ENCODE measurements at regions not wholly inside any gene's neighbourhood (a gene's known extent, or its start where the extent isn't known, plus 50 kb on each side); places are given as distances from the start of the nearest gene placed in this dataset.

DNA sequence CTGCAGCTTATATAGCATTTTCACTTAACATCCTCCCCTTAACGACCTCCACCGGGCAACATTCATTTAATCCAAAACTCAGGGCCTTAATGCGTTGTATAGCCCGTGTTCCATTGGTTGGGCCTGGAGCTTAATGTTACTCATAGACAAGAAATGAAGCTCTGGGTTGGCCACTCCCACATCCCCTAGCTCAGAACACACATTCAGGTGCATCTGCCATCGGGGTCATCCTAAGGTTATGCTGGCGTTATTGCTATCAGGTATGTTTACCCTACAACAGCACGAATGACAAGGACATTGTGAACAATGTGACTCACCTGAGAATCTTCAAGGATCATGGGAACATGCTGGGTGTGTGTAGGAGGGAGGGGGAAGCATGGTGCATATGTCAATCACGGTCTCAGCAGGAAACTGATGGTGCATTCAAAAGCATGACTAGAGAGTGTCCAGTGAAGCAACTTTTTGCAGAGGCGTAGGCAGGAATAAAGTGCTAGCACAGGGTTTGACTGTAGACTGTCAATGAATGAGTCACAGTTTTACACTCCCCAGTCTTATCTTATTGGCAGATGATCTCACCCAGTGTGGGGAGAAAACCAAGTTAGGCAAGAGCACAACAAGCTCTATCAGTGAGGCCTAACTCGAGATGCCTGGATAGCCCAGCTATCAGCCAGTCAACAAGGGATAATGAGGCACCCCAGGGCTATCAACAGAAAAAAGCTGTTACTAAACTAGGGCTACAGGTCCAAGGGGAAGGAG lies 402.1 kb upstream of the MCTP2 start:
- DNase-seq (ENCODE audit: low read depth in 1 of 2, low spot score in 1 of 2) = no peak

DNA sequence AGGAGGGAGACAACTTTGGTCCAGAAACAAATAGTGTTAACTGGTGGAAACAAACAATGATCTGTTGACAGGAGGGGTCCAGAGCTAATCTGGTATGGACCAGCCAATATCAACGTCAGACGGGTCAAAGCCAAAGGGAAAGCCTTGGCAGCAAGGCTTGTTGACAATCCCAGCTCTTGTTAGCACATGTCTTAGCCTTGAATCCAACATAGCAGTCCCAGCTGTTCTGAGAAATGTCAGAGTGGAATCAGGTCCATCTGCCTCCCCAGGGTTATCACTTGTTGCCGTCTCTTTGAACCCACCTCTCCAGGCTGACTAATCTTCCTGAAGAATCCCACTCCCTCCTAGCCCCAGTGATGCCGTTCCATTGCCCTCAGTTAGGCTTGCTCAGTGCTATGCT lies 404.6 kb upstream of the MCTP2 start:
- no peak for DNase-seq (ENCODE audit: low read depth in 1 of 2, low spot score in 1 of 2)

DNA sequence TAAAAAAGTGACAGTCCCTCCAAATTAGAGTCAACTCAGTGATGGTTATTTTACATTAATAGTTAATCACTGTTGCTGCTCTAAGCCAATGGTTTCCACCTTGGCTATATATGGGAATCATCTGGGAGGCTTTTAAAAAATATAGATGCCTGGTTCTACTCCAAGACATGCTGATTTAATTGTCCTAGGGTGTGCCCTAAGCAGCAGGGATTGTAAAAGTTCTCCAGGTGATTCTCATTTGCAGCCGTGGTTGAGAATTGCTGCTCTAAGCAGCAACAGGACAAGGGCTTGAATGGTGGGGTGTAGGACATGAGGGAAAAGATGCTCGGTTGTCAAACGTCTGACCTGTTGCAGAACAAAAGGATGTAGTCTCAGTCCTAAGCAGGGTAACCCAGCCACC lies 405.1 kb upstream of the MCTP2 start:
- no peak for DNase-seq (ENCODE audit: low read depth in 1 of 2, low spot score in 1 of 2)

DNA sequence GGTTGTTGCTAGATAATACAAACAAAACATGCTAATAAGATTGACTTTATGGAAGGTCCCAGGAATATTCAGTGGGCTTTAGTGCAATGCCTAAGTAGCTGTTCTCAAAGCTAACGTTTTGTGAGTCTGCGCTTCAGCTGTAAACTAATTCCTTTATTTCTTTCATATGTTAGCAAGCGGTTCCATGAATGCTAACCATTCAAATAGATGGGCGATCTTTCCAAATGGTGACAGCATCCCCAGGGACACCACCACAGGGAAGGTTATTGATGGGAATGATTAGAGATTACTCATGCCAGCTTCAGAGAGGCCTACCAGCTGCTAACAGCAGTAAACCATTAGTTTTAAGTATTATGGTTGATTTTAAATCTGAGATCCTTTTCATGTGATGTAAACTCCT lies 405.7 kb upstream of the MCTP2 start:
- DNase-seq (ENCODE audit: low read depth in 1 of 2, low spot score in 1 of 2) = no peak

DNA sequence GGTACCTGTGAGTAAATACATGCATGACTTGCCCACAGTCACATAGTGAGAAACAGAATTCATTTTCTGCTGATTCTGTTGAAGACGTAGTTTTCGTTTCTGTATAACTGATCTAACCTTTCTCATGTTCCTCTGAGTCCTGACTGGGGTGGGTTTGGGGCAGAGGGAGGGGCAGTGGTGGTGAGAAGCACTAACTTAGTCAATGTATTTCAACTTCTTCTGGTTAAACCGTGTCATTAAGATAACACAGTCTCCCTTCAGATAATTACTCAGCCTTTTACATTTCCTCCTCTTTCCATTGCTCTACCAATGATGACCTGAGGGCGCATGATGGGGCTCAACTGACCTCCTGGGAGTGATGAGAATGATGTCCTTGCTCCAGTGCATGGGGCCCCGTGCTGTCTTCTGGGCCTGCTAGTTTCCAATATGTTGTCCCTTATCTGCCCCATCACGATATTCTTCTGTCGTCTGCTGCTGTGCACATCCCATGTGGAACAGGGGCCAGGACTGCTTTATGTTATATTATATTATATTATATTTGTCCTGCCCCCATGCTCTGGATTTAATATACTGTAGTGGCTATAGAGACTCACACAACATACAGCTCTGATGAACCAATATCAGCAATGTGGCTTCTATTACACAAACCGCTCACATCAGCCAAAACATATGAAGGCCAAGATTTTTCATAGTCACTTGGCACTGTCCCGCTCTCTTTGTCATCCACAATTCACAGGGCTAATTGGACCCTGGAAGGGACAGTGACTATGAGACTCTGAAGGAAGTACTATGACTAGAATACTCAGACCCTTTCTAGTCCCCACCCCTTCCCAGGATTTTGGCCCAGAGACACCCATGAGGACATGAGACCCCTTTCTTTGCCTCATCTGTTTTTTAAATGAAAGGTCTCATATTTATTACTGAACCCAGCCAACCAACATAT lies 407.1 kb upstream of the MCTP2 start:
- DNase-seq (ENCODE audit: low read depth in 1 of 2, low spot score in 1 of 2) = no peak

DNA sequence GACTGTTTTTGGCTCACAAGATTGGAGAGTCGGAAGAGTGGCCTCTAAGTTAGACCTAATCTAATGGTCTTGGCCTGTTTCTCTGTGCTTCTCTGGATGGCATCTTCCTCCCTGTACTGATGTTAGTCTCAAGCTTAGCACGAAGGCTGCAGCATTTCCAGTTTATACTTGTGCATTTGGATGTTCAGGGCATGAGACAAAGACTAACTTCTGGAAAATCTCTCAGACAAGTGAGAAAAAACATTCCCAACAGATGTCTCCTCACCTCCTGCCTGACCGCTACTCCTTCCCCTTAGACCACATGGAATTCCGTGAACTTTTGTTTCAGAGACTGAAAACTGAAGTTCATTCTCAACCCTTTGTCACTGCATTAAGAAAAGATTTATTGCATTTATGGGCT lies 410.8 kb upstream of the MCTP2 start:
- DNase-seq (ENCODE audit: low read depth in 1 of 2, low spot score in 1 of 2) = no peak

DNA sequence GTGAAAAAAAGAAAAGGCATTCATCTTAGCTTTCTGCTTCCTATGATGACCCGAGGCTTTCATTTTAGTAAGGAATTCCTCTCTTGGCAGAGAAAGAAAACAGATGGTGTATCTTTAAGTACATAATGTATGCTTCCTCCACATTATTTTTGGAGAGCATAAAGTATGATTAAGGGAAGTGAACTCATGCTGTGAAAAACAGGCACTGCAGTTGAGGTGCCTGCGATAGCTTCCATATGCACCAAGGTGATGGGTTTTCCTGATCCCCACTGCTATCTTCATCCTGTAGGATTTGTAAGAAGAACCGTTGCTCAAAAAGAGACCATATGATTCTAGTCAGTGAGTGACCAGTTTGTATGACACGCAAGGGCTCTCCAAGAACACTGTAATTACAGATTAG lies 411.5 kb upstream of the MCTP2 start:
- DNase-seq (ENCODE audit: low read depth in 1 of 2, low spot score in 1 of 2) = no peak

DNA sequence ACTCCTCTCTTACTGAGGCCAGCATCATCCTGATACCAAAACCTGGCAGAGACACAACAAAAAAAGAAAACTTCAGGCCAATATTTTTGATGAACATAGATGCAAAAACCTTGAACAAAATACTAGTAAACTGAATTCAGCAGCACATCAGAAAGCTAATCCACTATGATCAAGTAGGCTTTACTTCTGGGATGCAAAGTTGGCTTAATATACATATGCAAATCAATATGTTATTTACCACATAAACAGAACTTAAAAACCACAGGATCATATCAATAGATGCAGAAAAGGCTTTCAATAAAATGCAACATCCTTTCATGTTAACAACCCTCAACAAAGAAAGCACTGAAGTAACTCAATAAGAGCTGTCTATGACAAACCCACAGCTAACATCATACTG lies 414.5 kb upstream of the MCTP2 start:
- no peak for DNase-seq (ENCODE audit: low read depth in 1 of 2, low spot score in 1 of 2)

DNA sequence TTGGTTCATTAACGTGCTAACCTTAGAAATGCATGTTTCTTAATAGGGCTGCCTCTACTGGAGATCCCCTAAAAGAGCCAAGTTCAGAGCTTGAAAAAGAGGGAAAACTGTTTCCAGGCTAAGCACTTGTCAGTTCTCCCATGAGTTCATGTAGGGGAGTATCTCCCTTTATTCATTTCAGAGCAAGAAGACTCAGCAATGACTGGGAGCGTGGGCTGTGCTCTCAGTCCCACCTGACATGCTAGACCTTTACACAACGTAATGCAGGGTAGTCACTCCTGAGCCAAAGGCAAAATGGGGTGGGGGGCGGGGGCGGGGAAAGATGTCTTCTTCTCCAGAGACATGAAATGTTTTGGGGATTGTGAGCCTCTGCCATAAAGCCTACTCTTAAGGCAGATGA lies 420.1 kb upstream of the MCTP2 start:
- no peak for DNase-seq (ENCODE audit: low read depth in 1 of 2, low spot score in 1 of 2)

DNA sequence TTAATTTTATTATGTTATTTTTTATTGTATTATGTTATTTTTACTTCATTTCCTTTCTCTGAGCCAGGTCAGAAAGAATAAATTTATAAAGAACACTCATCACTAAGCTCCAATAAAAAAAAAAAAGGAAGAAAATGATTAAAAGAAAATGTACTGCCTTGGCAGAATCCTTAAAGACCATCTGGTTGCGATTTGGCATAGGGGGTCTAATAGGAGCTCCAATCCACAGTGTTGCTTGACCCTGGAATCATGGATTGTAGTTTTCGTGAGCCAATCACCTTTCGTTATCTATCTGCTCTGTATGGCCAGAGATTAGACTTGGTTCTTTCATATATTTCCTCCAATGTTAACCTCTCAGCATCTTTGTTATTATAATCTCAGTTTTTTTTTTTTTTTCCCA lies 421.8 kb upstream of the MCTP2 start:
- no peak for DNase-seq (ENCODE audit: low read depth in 1 of 2, low spot score in 1 of 2)

DNA sequence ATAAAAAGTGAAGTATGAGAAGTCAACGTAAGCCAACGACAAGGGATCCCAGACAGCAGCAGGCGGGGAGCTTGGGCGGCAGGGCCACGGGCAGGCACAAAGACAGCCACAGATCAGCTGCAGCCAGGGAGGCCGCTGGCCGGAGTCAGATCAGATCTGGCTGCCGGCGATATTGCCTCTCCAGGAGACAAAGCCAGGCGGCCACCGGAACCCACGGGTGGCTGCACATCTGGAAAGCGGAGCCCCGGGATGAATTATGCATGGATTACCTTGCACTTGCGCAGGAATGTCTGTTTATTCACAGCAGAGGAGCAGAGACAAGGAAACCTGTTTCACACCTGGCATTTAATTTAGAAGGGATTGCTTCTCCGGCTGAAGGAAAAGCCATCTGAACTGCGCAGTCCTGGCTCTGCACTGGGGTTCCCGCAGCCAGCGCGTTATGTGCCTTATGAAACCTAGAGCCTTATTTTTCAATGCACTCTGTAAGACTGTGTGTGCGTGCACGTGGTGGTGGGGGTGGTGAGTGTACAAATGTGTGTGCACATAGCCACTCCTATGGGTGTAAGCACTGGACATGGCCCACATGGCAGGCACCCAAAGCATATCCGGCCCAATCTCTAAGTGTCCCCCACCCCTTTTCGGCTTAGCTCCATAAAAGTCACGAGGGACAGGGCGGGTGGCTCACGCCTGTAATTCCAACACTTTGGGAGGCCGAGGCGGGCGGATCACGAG lies 427.8 kb upstream of the MCTP2 start:
- no peak for DNase-seq (ENCODE audit: low read depth in 1 of 2, low spot score in 1 of 2)

DNA sequence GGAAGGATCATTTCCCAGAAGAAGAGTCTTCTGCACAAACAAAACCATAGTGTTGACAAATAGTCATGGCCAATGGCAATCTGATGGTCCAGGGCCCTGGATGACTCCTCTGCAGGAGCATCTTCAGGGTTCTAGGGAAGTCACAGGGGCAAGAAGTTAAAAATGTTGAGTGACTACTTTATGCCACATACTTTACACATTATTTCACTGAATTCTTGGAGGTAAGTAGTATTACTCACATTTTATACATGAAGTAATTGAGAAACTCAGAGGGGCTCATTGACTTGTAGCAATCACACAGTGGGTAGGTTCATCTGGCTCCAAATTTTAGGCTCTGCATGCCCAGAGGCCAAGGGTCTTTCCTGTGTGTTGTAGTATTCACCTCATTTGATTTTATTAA lies 430.2 kb upstream of the MCTP2 start:
- no peak for DNase-seq (ENCODE audit: low read depth in 1 of 2, low spot score in 1 of 2)

DNA sequence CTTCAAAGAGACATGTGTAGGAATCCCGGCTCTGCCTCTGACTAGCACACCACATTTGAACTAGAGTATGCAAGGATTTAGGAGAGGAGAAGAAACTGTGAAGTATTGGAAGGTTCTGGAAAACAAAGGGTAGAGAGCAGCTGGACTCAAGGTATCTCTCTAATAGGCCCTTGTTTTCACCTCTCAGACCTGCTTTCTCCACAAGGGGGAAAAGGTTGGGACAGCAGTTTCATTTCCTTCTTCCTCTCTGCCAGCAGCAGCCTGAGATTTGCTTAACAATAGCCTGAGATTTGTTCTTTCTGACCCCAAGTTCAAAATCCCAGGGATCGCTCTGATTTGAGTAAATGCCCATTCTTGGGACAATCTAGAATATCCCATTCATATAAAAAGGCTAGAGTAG lies 430.6 kb upstream of the MCTP2 start:
- no peak for DNase-seq (ENCODE audit: low read depth in 1 of 2, low spot score in 1 of 2)

DNA sequence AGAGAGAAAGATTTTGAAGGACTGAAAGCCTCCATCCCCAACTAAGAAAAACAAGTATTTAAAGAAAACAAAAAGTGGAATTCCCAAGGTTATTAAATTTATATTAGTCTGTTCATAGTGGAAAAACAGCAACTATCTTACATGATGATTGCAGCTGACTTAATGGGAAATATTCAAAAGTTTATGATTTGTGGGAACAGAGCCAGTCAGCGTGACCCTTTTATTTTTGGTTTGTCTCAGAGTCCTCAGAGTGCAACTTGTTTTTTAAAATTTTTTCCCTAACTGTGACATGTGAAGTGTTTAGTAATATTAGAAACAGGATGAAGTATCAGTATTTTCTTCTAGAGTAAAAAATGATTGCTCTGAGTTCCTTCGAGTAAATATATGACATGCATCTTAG lies 441.9 kb upstream of the MCTP2 start:
- DNase-seq (ENCODE audit: low read depth in 1 of 2, low spot score in 1 of 2) = no peak

DNA sequence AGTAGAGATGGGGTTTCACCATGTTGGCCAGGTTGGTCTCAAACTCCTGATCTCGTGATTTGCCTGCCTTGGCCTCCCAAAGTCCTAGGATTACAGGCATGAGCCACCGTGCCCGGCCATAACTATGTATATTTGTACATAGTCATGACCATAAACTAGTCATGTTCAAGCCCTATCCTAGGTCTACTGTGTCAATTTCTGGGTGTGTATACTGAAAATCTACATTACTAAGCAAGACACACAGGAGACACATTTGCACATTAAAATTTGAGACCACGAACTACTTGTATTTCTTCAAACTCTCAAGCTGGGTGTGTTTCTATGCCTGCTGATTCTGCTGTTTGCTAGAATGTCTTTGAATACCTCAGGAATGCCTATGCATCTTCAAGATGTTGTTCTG lies 451.3 kb upstream of the MCTP2 start:
- no peak for DNase-seq (ENCODE audit: low read depth in 1 of 2, low spot score in 1 of 2)

DNA sequence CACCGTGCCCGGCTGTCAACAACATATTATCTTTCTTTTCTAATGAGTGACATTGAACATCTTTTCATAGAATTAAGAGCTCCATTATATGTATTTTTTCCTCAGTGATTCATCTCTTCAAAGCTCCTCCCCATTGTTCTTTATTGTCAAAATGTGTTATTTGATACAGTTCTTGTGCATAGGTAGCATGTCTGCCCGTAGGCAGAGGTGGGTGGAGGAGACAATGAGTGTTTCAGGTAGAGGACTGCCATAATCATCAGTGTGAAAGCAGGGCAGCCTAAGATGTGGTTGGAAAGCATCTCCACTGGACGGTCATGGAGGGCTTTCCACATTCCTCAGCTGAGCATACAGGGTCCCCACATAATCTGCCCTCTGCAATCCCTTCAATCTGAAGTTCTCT lies 452.0 kb upstream of the MCTP2 start:
- DNase-seq (ENCODE audit: low read depth in 1 of 2, low spot score in 1 of 2) = no peak

DNA sequence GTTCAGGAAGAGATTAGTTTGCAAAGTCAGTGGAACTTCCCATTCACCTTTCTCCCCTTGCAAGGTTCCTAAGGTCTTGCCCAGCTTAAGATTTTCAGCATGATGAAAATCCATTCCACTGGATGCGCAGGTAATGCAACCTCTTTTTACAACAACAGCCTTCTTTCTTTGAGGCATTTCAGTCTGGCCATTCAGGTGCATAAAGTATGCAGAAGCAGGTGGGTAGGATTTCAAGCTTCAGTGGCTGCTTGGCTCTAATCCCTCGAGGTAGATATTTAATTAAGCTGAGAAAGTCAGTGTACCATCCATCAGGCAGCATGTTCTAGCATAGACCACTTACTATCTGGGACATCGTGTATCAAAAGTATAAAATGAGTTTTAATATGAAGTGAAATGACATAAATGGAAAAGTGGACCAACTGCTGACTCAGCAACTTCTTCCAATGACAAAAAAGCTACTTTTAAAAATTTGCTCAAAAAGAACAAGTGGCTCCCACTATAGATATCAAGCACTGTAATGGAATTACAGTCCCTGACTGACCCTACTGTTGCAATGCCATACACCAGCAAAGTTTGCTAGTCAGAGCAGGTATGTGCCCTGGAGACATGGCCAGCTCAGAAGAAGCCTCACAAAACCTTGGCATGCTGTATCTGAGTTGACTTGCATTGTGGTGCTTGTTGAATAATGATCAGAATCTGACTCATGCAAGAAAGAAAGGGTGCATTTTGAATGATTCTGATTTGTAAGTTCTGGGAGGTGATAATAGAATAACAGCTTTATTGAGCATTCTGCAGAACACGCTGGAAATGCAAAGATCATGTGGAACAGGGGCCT lies 459.9 kb upstream of the MCTP2 start:
- DNase-seq (ENCODE audit: low read depth in 1 of 2, low spot score in 1 of 2) = no peak

DNA sequence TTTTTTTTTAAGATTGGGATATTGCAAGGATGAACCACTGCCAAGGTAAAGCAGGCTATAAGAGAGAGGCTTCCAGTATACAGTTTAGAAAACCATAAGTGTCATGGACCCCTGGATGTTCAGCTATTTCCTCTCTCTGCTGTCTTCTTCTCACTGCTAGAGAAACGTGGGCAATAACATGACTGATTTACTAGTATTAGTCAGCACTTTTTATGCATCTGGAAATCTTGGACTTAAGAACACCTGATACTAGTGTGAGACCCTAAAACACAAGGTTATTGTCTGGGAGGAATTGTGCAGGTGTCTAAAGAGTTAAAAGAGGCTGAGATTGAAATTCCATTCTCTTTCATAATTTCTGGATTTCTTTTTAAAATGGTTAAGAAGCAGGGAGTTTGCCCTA lies 460.6 kb upstream of the MCTP2 start:
- no peak for DNase-seq (ENCODE audit: low read depth in 1 of 2, low spot score in 1 of 2)

DNA sequence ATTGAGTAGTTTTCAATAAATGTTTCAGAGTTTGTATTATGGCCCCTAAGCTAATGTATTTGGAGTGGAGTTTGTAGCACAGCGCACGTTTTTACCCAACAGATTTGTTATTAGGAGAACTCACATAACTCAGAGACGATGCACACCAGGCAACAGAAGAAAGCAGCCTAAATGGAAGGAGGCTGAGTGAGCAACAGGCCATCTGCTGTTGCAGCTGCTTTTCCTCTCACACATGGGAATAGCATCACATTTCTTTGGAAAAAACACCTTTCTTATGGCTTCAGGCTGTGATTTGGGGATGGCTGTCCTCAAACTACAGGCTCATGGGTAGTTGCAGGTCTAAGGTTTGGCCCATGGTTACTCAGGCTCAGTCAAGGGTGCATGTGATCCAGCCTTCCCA lies 469.3 kb upstream of the MCTP2 start:
- no peak for DNase-seq (ENCODE audit: low read depth in 1 of 2, low spot score in 1 of 2)

DNA sequence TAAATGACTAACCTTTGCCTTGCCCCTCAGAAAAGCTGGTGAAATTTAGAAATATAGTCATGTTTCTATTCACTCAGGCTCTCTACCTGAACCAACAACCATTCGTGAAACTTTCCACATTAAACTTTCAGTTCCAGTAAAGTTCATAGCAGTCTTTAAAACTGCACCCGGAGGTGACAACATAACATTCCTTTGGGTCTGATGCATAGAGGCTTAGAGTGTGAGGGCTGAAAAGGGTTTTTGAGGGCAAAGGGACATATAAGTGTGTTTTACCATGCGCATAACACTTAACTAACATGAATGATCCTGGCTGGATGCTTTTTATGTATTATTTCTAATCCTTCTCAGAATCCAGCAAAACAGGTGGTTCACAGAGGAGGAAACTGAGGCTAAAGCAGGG lies 471.7 kb upstream of the MCTP2 start:
- no peak for DNase-seq (ENCODE audit: low read depth in 1 of 2, low spot score in 1 of 2)

DNA sequence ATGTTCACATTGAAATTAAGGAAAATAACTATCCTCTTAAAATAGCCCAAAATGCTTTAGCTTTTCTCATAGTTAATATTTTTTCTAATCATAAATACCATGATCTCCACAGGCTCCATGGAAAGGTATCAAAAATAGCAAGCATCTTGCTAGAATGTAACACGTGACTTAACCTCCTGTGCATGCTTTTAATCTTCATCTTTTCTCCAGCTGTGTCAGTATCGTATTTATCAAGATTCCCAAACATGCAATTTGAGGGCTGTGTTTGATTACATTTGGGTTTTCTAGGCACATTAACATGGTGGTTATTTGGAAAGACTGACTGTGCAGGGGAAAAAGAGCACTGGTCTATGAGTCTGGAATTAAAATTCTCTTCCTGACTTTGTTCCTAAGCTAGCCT lies 472.5 kb upstream of the MCTP2 start:
- DNase-seq (ENCODE audit: low read depth in 1 of 2, low spot score in 1 of 2) = no peak

Data from stimulated activated CD4-positive, alpha-beta T cell treated with anti-CD3 and anti-CD28 coated beads, Interleukin-15, amount 100 ng/mL, for 1 hour (primary cell).